Osteoblast (primary cell): ENCODE measurements at regions not wholly inside any gene's neighbourhood (a gene's known extent, or its start where the extent isn't known, plus 50 kb on each side); places are given as distances from the start of the nearest gene placed in this dataset.
A peak's percentile ranks its signal among the peaks of the same experiment; 100 is the strongest.

Source experiments
- DNase-seq: peaks from one replicate; pipeline ENCODE4 v3.0.0; 2011; ENCODE audit warnings: low spot score, mixed read lengths; ENCODE audit not compliant: insufficient read length; ENCODE audit errors: missing footprints
- H2AFZ ChIP-seq: 2 replicates; pipeline ENCODE4 v1.6.0; 2011; ENCODE audit warnings: mild to moderate bottlenecking, low read length
- H3K27ac ChIP-seq: 2 replicates; pipeline ENCODE4 v1.5.1; 2011; ENCODE audit warnings: mild to moderate bottlenecking, low read depth, low read length, moderate library complexity
- H3K27me3 ChIP-seq: 2 replicates; pipeline ENCODE4 v1.6.0; 2012; ENCODE audit warnings: mild to moderate bottlenecking, control low read depth, inconsistent platforms, low read length, moderate library complexity; ENCODE audit not compliant: insufficient read depth
- H3K36me3 ChIP-seq: 2 replicates; pipeline ENCODE4 v1.5.1; 2011; ENCODE audit warnings: mild to moderate bottlenecking, low read length, control low read depth, moderate library complexity; ENCODE audit not compliant: insufficient read depth
- H3K4me1 ChIP-seq: 2 replicates; pipeline ENCODE4 v1.5.1; 2011; ENCODE audit warnings: mild to moderate bottlenecking, low read length, control low read depth, moderate library complexity; ENCODE audit not compliant: insufficient read depth
- H3K4me2 ChIP-seq: 2 replicates; pipeline ENCODE4 v1.6.0; 2011; ENCODE audit warnings: mild to moderate bottlenecking, low read length; ENCODE audit not compliant: insufficient read depth
- H3K4me3 ChIP-seq: fragments of 200-600 bp; sonication (generic); 3 replicates; pipeline ENCODE4 v1.5.1; 2012; ENCODE audit warnings: mild to moderate bottlenecking, low read length, inconsistent platforms; ENCODE audit not compliant: insufficient read depth
- H3K79me2 ChIP-seq: 2 replicates; pipeline ENCODE4 v1.6.0; 2012; ENCODE audit warnings: mild to moderate bottlenecking, low read length, control low read depth, inconsistent platforms; ENCODE audit not compliant: insufficient read depth
- H3K9me3 ChIP-seq: 2 replicates; pipeline ENCODE4 v1.5.1; 2011; ENCODE audit warnings: low read depth, low read length, control low read depth
- H4K20me1 ChIP-seq: 2 replicates; pipeline ENCODE4 v1.6.0; 2012; ENCODE audit warnings: mild to moderate bottlenecking, low read length, control low read depth; ENCODE audit not compliant: insufficient read depth
- TF ChIP-seq, protein P1 (sequence below): IDR thresholded peaks from 2 replicates; pipeline ENCODE4 v1.5.1; 2011; ENCODE audit warnings: mild to moderate bottlenecking, low read depth, low read length, moderate library complexity; ENCODE audit errors: extremely low read depth

DNA sequence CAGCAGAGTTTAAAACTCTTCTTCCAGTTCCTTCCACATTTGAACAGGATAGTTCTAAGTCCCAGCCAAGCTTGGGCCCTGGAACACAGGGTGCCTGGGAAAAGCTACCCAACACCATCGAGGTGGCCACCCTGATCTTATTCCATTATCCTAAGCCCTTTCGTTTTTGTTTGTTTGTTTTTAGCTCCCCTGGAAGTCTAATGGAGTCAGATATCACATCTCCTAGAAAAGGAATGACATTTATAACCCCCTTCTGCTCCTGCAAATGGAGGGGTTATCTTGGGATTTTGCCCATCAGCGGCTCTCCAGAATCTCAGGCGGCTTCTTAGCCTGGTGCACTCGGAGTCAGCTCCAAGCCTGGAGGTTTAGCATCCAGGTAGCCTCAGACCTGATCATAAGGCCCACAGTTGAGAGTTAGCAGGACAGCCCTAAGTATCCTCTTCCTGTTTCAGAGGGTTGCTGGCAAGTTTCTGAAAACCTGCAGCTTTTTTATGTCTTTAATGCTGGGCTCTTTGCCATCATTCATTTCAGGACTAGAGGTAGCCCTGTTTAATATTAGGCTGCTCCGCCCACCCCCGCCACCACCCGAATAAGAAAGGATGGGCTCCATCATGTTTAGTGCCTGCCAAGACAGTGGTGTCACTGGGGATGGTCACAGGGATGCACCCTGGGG lies 230.0 kb upstream of the LNX1 start:
- no peaks in the 10 kb centered on the region for H3K79me2 ChIP-seq
- H3K4me2 ChIP-seq, result no peak overlapping the region
- H3K36me3 ChIP-seq, result no peaks in the 10 kb centered on the region
- H3K27me3 ChIP-seq, result no peaks in the 10 kb centered on the region
- H2AFZ ChIP-seq, result no peak overlapping the region
- peak; percentile 42 for DNase-seq
- H3K4me1 ChIP-seq, result no peaks in the 10 kb centered on the region
- TF ChIP-seq, protein P1, sequence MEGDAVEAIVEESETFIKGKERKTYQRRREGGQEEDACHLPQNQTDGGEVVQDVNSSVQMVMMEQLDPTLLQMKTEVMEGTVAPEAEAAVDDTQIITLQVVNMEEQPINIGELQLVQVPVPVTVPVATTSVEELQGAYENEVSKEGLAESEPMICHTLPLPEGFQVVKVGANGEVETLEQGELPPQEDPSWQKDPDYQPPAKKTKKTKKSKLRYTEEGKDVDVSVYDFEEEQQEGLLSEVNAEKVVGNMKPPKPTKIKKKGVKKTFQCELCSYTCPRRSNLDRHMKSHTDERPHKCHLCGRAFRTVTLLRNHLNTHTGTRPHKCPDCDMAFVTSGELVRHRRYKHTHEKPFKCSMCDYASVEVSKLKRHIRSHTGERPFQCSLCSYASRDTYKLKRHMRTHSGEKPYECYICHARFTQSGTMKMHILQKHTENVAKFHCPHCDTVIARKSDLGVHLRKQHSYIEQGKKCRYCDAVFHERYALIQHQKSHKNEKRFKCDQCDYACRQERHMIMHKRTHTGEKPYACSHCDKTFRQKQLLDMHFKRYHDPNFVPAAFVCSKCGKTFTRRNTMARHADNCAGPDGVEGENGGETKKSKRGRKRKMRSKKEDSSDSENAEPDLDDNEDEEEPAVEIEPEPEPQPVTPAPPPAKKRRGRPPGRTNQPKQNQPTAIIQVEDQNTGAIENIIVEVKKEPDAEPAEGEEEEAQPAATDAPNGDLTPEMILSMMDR, result no peak
- no peak overlapping the region for H3K4me3 ChIP-seq
- H3K9me3 ChIP-seq, result no peaks in the 10 kb centered on the region
- H3K27ac ChIP-seq, result no peak overlapping the region
- no peaks in the 10 kb centered on the region for H4K20me1 ChIP-seq

DNA sequence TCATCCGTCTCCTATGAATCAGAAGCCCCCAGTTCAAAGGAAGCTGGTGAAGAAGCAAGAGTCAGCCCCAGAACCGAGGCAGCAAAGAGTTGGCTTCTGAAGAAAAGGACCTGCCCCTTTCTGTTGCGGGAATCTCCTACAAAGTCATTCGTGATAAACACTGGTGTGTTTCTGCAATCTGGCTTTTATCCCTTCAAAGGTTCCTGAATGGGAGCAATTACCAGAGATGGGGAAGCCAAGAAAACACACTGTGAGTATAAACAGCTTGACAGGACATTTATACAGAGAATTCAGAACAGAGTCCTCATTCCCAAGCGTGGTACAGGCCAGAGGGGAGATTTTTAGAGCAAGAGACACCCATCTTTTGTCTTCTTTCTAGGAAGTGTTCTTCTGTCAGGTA lies 226.8 kb upstream of the LNX1 start:
- Histone ChIP-seq H2AFZ (no peak overlapping the region), H4K20me1 (no peaks in the 10 kb centered on the region)

DNA sequence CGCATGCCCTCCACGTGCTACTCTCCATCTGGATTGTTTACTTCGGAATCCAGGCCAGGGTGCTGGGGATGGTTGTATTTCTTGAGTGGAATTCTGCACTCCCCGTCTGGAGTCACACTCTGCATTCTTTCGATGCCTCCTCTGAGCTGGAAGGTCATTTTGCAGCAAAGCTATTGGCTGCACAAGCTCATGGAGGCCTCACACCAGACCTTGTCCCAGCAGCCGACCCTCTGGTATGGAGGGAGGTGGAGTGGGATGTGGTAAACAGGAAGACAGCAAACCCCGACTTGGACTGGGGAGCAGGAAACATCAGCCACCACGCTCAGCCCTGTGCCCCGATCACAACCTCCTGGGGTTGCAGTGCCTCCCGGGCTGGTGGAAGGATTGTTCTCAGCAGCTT lies 225.3 kb upstream of the LNX1 start:
- H3K9me3 ChIP-seq, result no peaks in the 10 kb centered on the region
- H3K4me2 ChIP-seq, result no peak overlapping the region
- no peaks in the 10 kb centered on the region for H3K79me2 ChIP-seq
- H3K4me1 ChIP-seq, result no peaks in the 10 kb centered on the region
- TF ChIP-seq, protein P1, result no peak
- H3K4me3 ChIP-seq, result no peak overlapping the region
- H3K27me3 ChIP-seq, result no peaks in the 10 kb centered on the region
- DNase-seq, result no peak
- H3K36me3 ChIP-seq, result no peaks in the 10 kb centered on the region
- H3K27ac ChIP-seq, result no peak overlapping the region
- H2AFZ ChIP-seq, result no peak overlapping the region
- no peaks in the 10 kb centered on the region for H4K20me1 ChIP-seq

More for the DNA sequence above, 226.8 kb upstream of the LNX1 start:
- H3K4me3 ChIP-seq, result no peak overlapping the region
- H3K27ac ChIP-seq, result no peak overlapping the region
- no peaks in the 10 kb centered on the region for H3K9me3 ChIP-seq
- no peaks in the 10 kb centered on the region for H3K36me3 ChIP-seq
- no peaks in the 10 kb centered on the region for H3K4me1 ChIP-seq
- TF ChIP-seq, protein P1, result no peak
- H3K27me3 ChIP-seq, result no peaks in the 10 kb centered on the region
- H3K79me2 ChIP-seq, result no peaks in the 10 kb centered on the region
- no peak overlapping the region for H3K4me2 ChIP-seq
- no peak for DNase-seq

DNA sequence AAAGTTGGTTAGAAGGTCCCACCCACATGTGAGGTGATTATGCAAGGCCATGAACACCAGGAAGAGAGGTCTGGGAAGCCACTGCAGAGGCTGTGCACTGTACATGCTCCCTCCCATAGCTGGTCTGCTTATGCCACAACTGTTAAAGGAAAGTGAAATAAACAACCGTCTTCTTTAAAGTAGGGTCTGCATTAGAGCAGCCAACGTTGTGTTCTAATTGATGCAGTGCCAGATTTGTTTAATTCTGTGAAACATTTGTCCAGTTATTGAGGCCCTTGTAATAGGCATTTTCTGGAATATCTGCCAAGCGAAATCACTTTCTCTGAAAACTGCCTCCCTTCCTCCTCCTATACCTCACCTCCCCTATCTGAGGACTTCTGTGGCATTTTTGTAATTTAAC lies 224.0 kb upstream of the LNX1 start:
- no peaks in the 10 kb centered on the region for H3K4me1 ChIP-seq
- no peak overlapping the region for H3K4me3 ChIP-seq
- no peaks in the 10 kb centered on the region for H3K27me3 ChIP-seq
- no peaks in the 10 kb centered on the region for H3K9me3 ChIP-seq
- no peaks in the 10 kb centered on the region for H3K79me2 ChIP-seq
- DNase-seq, result no peak
- no peaks in the 10 kb centered on the region for H4K20me1 ChIP-seq
- no peaks in the 10 kb centered on the region for H3K36me3 ChIP-seq
- no peak overlapping the region for H2AFZ ChIP-seq
- TF ChIP-seq, protein P1, result no peak
- no peak overlapping the region for H3K27ac ChIP-seq
- H3K4me2 ChIP-seq, result no peak overlapping the region
